Esophagus muscularis mucosa (tissue), 3 donors: ENCODE measurements at regions not wholly inside any gene's neighbourhood (a gene's known extent, or its start where the extent isn't known, plus 50 kb on each side); places are given as distances from the start of the nearest gene placed in this dataset.

ENCODE experiments used
- CTCF ChIP-seq, 3 experiments: fragments of 200-600 bp in 2 of 3; fragments of 450-650 bp in 1 of 3; sonication (generic) in 2 of 3; IDR thresholded peaks; one replicate each; pipeline ENCODE4 v1.5.1; 2017 to 2019; ENCODE audit warnings: antibody characterized with exemption in 3 of 3, mild to moderate bottlenecking in 2 of 3, moderate library complexity in 1 of 3
- EP300 ChIP-seq: sonication (generic); formaldehyde crosslinking; IDR thresholded peaks from one replicate; pipeline ENCODE4 v1.6.1; 2017; ENCODE audit warnings: antibody characterized with exemption

- TF ChIP-seq EP300 (no peak), CTCF (IDR thresholded peaks at IDR 0.05) (no peak)
Observed at GRCh38 chr3:90253131-90253530, 1145.7 kb downstream of the EPHA3 start.
